MCF 10A (cell line): ENCODE measurements at regions not wholly inside any gene's neighbourhood (a gene's known extent, or its start where the extent isn't known, plus 50 kb on each side); places are given as distances from the start of the nearest gene placed in this dataset.
"Not testable (repeated sequence)": the region's sequence is repeated elsewhere in the genome, so short reads cannot be mapped to it uniquely, and the experiment has no call there.

ENCODE experiments used
- BruUV-seq: library from RNA; stranded (reverse); fragments of 400-500 nt; replicated peaks from 2 replicates; lab custom pipeline; 2021; lab: Mats Ljungman, UMichigan
- CTCF ChIA-PET: fragments of 300-600 bp; sonication (Branson Sonifier 250); formaldehyde crosslinking; extraction: SDS; loops from one replicate; lab custom pipeline; 2021; ENCODE audit warnings: antibody characterized with exemption, inconsistent platforms; lab: Yijun Ruan, JAX
- POLR2A ChIA-PET: fragments of 300-600, 350-650 bp; sonication (Branson Sonifier 250); formaldehyde crosslinking; extraction: SDS; loops from one replicate; lab custom pipeline; 2020; ENCODE audit warnings: antibody characterized with exemption, inconsistent platforms; lab: Yijun Ruan, JAX
- DNase-seq: peaks from one replicate; pipeline ENCODE4 v3.0.0-alpha.2; 2018; ENCODE audit not compliant: unreplicated experiment
- H3K27ac Mint-ChIP-seq: one replicate; pipeline ENCODE4 v1.8.0; 2022; ENCODE audit warnings: mild to moderate bottlenecking, low read depth, mixed read lengths; ENCODE audit not compliant: unreplicated experiment
- H3K27me3 Mint-ChIP-seq: one replicate; pipeline ENCODE4 v1.8.0; 2022; ENCODE audit warnings: mixed read lengths; ENCODE audit not compliant: insufficient read depth, unreplicated experiment
- H3K36me3 Mint-ChIP-seq: one replicate; pipeline ENCODE4 v1.8.0; 2022; ENCODE audit warnings: mild to moderate bottlenecking, moderate library complexity, mixed read lengths; ENCODE audit not compliant: insufficient read depth, unreplicated experiment
- H3K4me1 Mint-ChIP-seq: one replicate; pipeline ENCODE4 v1.8.0; 2022; ENCODE audit warnings: mixed read lengths; ENCODE audit not compliant: insufficient read depth, unreplicated experiment
- H3K4me3 Mint-ChIP-seq: one replicate; pipeline ENCODE4 v1.8.0; 2022; ENCODE audit warnings: mild to moderate bottlenecking, moderate library complexity, mixed read lengths; ENCODE audit not compliant: unreplicated experiment
- H3K9me3 Mint-ChIP-seq: one replicate; pipeline ENCODE4 v1.8.0; 2022; ENCODE audit warnings: mixed read lengths; ENCODE audit not compliant: unreplicated experiment
- intact Hi-C: fragments of 100-400 bp; cut with micrococcal nuclease; formaldehyde crosslinking; loops from 2 replicates; pipeline ENCODE4 v1.14.1; 2022
- TF ChIP-seq, protein P1 (sequence below): fragments of 200-600 bp; IDR thresholded peaks from one replicate; pipeline ENCODE4 v1.8.0; 2022; ENCODE audit warnings: antibody characterized with exemption, mild to moderate bottlenecking; ENCODE audit not compliant: unreplicated experiment

GRCh38 chr6:85130743-85131142 lies 319.1 kb upstream of the NT5E start:
- TF ChIP-seq, protein P1, sequence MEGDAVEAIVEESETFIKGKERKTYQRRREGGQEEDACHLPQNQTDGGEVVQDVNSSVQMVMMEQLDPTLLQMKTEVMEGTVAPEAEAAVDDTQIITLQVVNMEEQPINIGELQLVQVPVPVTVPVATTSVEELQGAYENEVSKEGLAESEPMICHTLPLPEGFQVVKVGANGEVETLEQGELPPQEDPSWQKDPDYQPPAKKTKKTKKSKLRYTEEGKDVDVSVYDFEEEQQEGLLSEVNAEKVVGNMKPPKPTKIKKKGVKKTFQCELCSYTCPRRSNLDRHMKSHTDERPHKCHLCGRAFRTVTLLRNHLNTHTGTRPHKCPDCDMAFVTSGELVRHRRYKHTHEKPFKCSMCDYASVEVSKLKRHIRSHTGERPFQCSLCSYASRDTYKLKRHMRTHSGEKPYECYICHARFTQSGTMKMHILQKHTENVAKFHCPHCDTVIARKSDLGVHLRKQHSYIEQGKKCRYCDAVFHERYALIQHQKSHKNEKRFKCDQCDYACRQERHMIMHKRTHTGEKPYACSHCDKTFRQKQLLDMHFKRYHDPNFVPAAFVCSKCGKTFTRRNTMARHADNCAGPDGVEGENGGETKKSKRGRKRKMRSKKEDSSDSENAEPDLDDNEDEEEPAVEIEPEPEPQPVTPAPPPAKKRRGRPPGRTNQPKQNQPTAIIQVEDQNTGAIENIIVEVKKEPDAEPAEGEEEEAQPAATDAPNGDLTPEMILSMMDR = no peak
- Mint-ChIP-seq H3K36me3 (no peaks in the 10 kb centered on the region), H3K9me3 (no peaks in the 10 kb centered on the region), H3K4me3 (no peak overlapping the region), H3K27ac (peak overlapping the region; percentile 11), H3K27me3 (no peaks in the 10 kb centered on the region), H3K4me1 (peaks cover 25% of the 10 kb centered on the region)
- ChIA-PET POLR2A (no interaction called here), CTCF (no interaction called here)
- DNase-seq = no peak
- no TSS peak for BruUV-seq
- intact Hi-C loops = no loop called here

GRCh38 chr6:85129881-85130280 lies 320.0 kb upstream of the NT5E start:
- Mint-ChIP-seq H3K9me3 (no peaks in the 10 kb centered on the region), H3K36me3 (no peaks in the 10 kb centered on the region), H3K27ac (no peak overlapping the region), H3K4me3 (no peak overlapping the region), H3K27me3 (no peaks in the 10 kb centered on the region), H3K4me1 (peaks cover 17% of the 10 kb centered on the region)
- no TSS peak for BruUV-seq
- ChIA-PET POLR2A (interaction anchor here (0.6 kb wide), 1 partner anchor 357 kb away, joined by 3 read pairs; no protein-coding TSS in a partner anchor), CTCF (no interaction called here)
- TF ChIP-seq, protein P1 = no peak
- intact Hi-C loops = loop anchor here (5.0 kb wide), 4 partner anchors 192 to 903 kb away; partner anchors contain the start of gene CEP162
- DNase-seq = peak; percentile 36

- POLR2A ChIA-PET = no interaction called here
Measured at GRCh38 chr6:85128781-85129180, 321.1 kb upstream of the NT5E start.

DNA sequence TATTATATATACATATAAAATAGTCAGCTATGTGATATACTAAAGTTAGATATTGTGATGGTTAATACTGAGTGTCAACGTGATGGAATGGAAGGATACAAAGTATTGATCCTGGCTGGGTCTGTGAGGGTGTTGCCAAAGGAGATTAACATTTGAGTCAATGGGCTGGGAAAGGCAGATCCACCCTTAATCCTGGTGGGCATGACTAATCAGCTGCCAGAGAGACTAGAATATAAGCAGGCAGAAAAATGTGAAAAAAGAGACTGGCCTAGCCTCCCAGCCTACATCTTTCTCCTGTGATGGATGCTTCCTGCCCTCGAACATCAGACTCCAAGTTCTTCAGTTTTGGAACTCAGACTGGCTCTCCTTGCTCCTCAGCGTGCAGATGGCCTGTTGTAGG lies 321.6 kb upstream of the NT5E start:
- not testable (repeated sequence) for DNase-seq, BruUV-seq, H3K27ac Mint-ChIP-seq, H3K4me3 Mint-ChIP-seq, H3K36me3 Mint-ChIP-seq, H3K27me3 Mint-ChIP-seq, H3K9me3 Mint-ChIP-seq
- CTCF ChIA-PET = interaction anchor here (0.6 to 2.6 kb wide), 4 partner anchors 10 to 700 kb away, joined by 3 to 12 read pairs (median 4); no protein-coding TSS in a partner anchor
- H3K4me1 Mint-ChIP-seq = peaks cover 22% of the 10 kb centered on the region
- intact Hi-C loops = loop anchor here (5.0 kb wide), 4 partner anchors 194 to 901 kb away; partner anchors contain the start of gene CEP162
- POLR2A ChIA-PET = interaction anchor here (0.6 kb wide), 1 partner anchor 1268 kb away, joined by 3 read pairs; no protein-coding TSS in a partner anchor

More at GRCh38 chr6:85128781-85129180, 321.1 kb upstream of the NT5E start:
- no peaks in the 10 kb centered on the region for H3K9me3 Mint-ChIP-seq
- H3K27me3 Mint-ChIP-seq = no peaks in the 10 kb centered on the region
- intact Hi-C loops = loop anchor here (5.0 kb wide), 4 partner anchors 194 to 901 kb away; partner anchors contain the start of gene CEP162
- H3K4me3 Mint-ChIP-seq = no peak overlapping the region
- peaks cover 22% of the 10 kb centered on the region for H3K4me1 Mint-ChIP-seq
- DNase-seq = no peak
- CTCF ChIA-PET = interaction anchor here (0.6 to 1.5 kb wide), 2 partner anchors 371 to 701 kb away, joined by 3 read pairs; no protein-coding TSS in a partner anchor
- H3K27ac Mint-ChIP-seq = no peak overlapping the region
- TF ChIP-seq, protein P1 = no peak
- no peaks in the 10 kb centered on the region for H3K36me3 Mint-ChIP-seq
- BruUV-seq = no TSS peak
